ENCODE measurements at regions not wholly inside any gene's neighbourhood (a gene's known extent, or its start where the extent isn't known, plus 50 kb on each side); places are given as distances from the start of the nearest gene placed in this dataset.

- dilution Hi-C loops (cut with HindIII; ENCODE audit: low sequenced_read_pairs, unreplicated experiment) (no loop called here), in situ Hi-C loops (cut with MboI; ENCODE audit: low sequenced_read_pairs) (no loop called here), intact Hi-C loops (cut with micrococcal nuclease) (no loop called here)
- H3K79me1 ChIP-seq (ENCODE audit: low read depth in 1 of 2, low read length in 2 of 2): no peaks in the 10 kb centered on the region
- POLR2A ChIA-PET (ENCODE audit: unreplicated experiment): no interaction called here
- H3K36me3 ChIP-seq (ENCODE audit: control insufficient read depth, insufficient read depth, low read length): no peaks in the 10 kb centered on the region
- H3K18ac ChIP-seq (ENCODE audit: low read depth, low read length): no peak overlapping the region
- no peak overlapping the region for H3K4me3 ChIP-seq (ENCODE audit: insufficient read depth, low read depth, low read length)
- peaks cover 16% of the 10 kb centered on the region for H3K9me3 ChIP-seq (ENCODE audit: control insufficient read depth, insufficient read depth, low read length)
- no peak for DNase-seq
- no peak overlapping the region for H2BK5ac ChIP-seq (ENCODE audit: low read depth, low read length, poor library complexity, severe bottlenecking)
- no peak for ATAC-seq (ENCODE audit: low read depth)
- no peak overlapping the region for H3K56ac ChIP-seq (ENCODE audit: extremely low read depth, insufficient read depth, low read length)
- H3K4me1 ChIP-seq (ENCODE audit: control insufficient read depth, insufficient read depth, low read length): no peaks in the 10 kb centered on the region
- no peak overlapping the region for H3K4me2 ChIP-seq (ENCODE audit: low read depth, low read length)
- no peak overlapping the region for H2BK15ac ChIP-seq (ENCODE audit: low read depth, low read length)
- TF ChIP-seq CTCF (conservative IDR thresholded peaks at IDR 0.05; ENCODE audit: low read depth, low read length): no peak
- TF ChIP-seq RAD21 (IDR thresholded peaks at IDR 0.05; ENCODE audit: low read length): no peak
- no peak for TF ChIP-seq MXI1 (IDR thresholded peaks at IDR 0.05; ENCODE audit: borderline replicate concordance, low read depth, low read length)
- TF ChIP-seq SMC3 (IDR thresholded peaks at IDR 0.05; ENCODE audit: low read depth, low read length): no peak
- TF ChIP-seq RCOR1 (IDR thresholded peaks at IDR 0.05; ENCODE audit: insufficient replicate concordance, low read length): no peak
- TF ChIP-seq BHLHE40 (IDR thresholded peaks at IDR 0.05; ENCODE audit: low read depth, low read length): no peak
- no peak for TF ChIP-seq RFX5 (IDR thresholded peaks at IDR 0.05; ENCODE audit: low read depth, low read length)
- TF ChIP-seq POLR2A (IDR thresholded peaks at IDR 0.05; ENCODE audit: low read depth, low read length): no peak
- no peak for TF ChIP-seq CHD1 (IDR thresholded peaks at IDR 0.05; ENCODE audit: low read depth, low read length)
- no peak overlapping the region for H4K8ac ChIP-seq (ENCODE audit: low read depth in 2 of 2, low read length in 2 of 2)
- no peak overlapping the region for H2AK9ac ChIP-seq (replicated peaks; ENCODE audit: low read depth, low read length, poor library complexity)
- H4K20me1 ChIP-seq (ENCODE audit: insufficient read depth, low read length): no peaks in the 10 kb centered on the region
- H3K27ac ChIP-seq (ENCODE audit: insufficient read depth, low read length): no peak overlapping the region
- no peak overlapping the region for H2AK5ac ChIP-seq (ENCODE audit: low read depth, low read length)
- no peak overlapping the region for H3K9ac ChIP-seq (ENCODE audit: low read depth, low read length)
- no peaks in the 10 kb centered on the region for H3K9me1 ChIP-seq (ENCODE audit: insufficient read depth, low read length)
- H3K4ac ChIP-seq (ENCODE audit: low read depth, low read length): no peak overlapping the region
- no peak overlapping the region for H4K91ac ChIP-seq (ENCODE audit: insufficient read depth, low read depth, low read length)
- H3K27me3 ChIP-seq (ENCODE audit: control insufficient read depth, insufficient read depth, low read length): no peaks in the 10 kb centered on the region
- no peak overlapping the region for H2BK120ac ChIP-seq (ENCODE audit: low read depth, low read length)
- no peak overlapping the region for H3K23ac ChIP-seq (ENCODE audit: low read depth, low read length)
- H2AFZ ChIP-seq (replicated peaks; ENCODE audit: low read length, poor library complexity): no peak overlapping the region
- CTCF ChIA-PET: no interaction called here
- no peak overlapping the region for H3K14ac ChIP-seq (replicated peaks; ENCODE audit: low read depth, low read length)
- H4K5ac ChIP-seq (ENCODE audit: low read depth, low read length): no peak overlapping the region
- no TSS peak for BruUV-seq (replicated peaks)
- H2BK20ac ChIP-seq (ENCODE audit: low read depth, low read length): no peak overlapping the region
Measured at GRCh38 chr6:164887660-164888059, 421.7 kb downstream of the C6orf118 start.

Measured in IMR-90 (cell line).